ENCODE measurements at regions not wholly inside any gene's neighbourhood (a gene's known extent, or its start where the extent isn't known, plus 50 kb on each side); places are given as distances from the start of the nearest gene placed in this dataset.

DNA sequence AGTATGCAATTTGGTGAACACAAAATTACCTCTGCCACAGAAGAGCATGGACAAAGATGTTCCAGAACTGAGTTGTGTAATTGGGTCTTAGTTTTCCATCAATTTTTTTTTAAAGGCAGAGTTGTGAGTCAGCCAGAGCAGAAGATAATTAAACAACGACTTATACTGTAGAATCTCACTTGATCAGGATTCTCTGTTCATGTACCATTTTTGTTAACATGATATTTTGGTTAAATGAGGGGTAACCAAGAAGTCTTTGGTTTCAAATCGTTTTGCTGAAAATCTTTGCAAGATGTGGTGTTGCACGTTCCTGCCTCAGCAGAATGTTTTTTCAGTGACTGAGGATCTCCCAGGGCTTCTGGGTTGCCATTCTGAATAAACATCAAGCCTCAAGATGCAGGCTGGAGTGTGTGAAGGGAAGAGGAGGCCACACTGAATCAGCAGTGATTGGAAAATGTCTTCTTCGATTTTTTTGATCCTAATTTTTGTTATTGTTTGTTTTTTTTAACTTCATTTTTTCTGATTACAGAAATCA is 232.6 kb upstream of the IRX3 start:
- Histone ChIP-seq H3K4me1 (peaks cover 25% of the 10 kb centered on the region), H3K4me3 (no peak overlapping the region), H3K27me3 (ENCODE audit: low read depth) (no peaks in the 10 kb centered on the region), H3K9me3 (replicated peaks) (peaks cover 15% of the 10 kb centered on the region), H3K27ac (replicated peaks) (no peak overlapping the region), H3K36me3 (no peaks in the 10 kb centered on the region)
- intact Hi-C loops (cut with micrococcal nuclease), result no loop called here
- no peak for TF ChIP-seq CTCF (IDR thresholded peaks at IDR 0.05; ENCODE audit: borderline replicate concordance)
- no peak for DNase-seq

DNA sequence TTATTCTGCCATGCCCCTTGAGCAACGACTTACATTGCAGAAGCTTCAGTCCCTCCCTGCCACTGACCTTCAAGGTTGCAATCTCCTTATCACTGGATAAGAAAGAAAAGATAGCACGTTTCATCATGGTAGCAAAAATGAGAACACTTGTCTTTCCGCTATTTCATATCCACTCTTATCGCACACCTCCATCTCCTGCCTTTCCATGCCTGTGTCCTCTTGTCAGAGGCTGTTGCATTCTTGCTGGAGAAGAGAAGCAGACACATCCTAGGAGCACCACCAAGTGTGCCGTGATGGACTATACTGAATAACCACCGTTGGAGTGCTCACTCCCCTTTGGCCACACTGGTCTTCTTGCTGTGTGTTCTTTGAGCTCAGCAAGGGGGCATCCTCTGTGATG is 230.6 kb upstream of the IRX3 start:
- no peak for TF ChIP-seq CTCF (IDR thresholded peaks at IDR 0.05; ENCODE audit: borderline replicate concordance)
- no peak overlapping the region for H3K4me3 ChIP-seq
- H3K27me3 ChIP-seq (ENCODE audit: low read depth), result no peaks in the 10 kb centered on the region
- peaks cover 15% of the 10 kb centered on the region for H3K9me3 ChIP-seq (replicated peaks)
- no peak for DNase-seq
- H3K36me3 ChIP-seq, result no peaks in the 10 kb centered on the region
- H3K27ac ChIP-seq (replicated peaks), result no peak overlapping the region
- peaks cover 14% of the 10 kb centered on the region for H3K4me1 ChIP-seq
- intact Hi-C loops (cut with micrococcal nuclease), result no loop called here

- DNase-seq, result no peak
- Histone ChIP-seq H3K4me3 (no peak overlapping the region), H3K9me3 (replicated peaks) (no peaks in the 10 kb centered on the region), H3K27ac (replicated peaks) (no peak overlapping the region), H3K27me3 (ENCODE audit: low read depth) (no peaks in the 10 kb centered on the region), H3K4me1 (peaks cover 15% of the 10 kb centered on the region), H3K36me3 (no peaks in the 10 kb centered on the region)
- intact Hi-C loops (cut with micrococcal nuclease), result no loop called here
- no peak for TF ChIP-seq CTCF (IDR thresholded peaks at IDR 0.05; ENCODE audit: borderline replicate concordance)
Measured at GRCh38 chr16:54512467-54512995, 225.9 kb upstream of the IRX3 start.

DNA sequence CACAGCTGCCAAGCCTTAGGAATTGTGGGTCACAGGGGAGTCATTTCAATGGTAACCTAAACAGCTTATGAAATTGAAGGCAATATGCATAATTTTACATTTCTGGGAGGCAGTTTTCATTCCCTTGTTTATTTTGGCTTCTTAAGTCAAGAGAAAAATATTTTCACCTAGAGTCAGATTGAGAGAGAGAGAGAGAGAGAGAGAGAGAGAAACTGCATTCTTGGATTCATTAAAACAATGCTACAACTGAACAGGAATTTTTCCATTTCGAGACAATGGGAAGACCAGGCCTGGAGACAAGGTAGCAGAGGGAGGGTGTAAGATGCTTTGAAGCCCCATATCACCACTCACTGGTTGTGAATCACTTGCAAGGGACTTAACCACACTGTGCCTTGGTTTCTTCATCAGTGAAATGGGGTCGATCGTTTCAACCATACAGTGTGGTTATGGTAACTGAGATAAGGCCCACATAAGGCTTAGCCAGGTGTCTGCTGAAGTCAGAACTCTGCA is 224.7 kb upstream of the IRX3 start:
- no peaks in the 10 kb centered on the region for H3K9me3 ChIP-seq (replicated peaks)
- H3K4me3 ChIP-seq, result no peak overlapping the region
- no peaks in the 10 kb centered on the region for H3K36me3 ChIP-seq
- no peaks in the 10 kb centered on the region for H3K27me3 ChIP-seq (ENCODE audit: low read depth)
- intact Hi-C loops (cut with micrococcal nuclease), result no loop called here
- TF ChIP-seq CTCF (IDR thresholded peaks at IDR 0.05; ENCODE audit: borderline replicate concordance), result no peak
- peaks cover 25% of the 10 kb centered on the region for H3K4me1 ChIP-seq
- DNase-seq, result no peak
- peak overlapping the region; percentile 67 for H3K27ac ChIP-seq (replicated peaks)

DNA sequence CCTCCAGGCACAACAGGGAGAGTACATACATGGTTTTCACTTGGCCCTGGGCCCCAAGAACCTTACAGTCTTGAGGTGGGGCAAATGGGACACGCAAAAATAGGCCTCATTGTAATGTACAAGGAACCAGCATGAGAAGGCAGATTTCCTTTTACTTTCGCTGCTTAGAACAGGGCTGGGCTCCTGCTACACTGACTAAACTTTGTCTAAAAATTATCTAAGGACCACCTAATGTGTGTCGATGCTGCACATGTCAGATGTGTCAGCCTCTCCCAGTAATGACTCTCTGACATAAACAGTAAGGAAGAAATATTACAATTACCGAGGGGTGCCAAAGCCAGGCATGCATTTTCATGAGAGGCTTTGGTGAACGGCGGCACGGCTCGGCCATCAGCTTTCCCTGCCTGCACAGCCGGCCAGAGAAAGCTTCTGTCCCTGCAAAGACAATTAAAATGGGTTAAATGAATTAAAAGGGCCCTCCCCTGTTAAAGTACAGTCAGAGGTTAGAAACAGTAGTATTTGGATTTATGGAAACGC is 224.2 kb upstream of the IRX3 start:
- peak overlapping the region; percentile 7 for H3K4me3 ChIP-seq
- H3K27me3 ChIP-seq (ENCODE audit: low read depth), result no peaks in the 10 kb centered on the region
- no peaks in the 10 kb centered on the region for H3K9me3 ChIP-seq (replicated peaks)
- H3K4me1 ChIP-seq, result peaks cover 30% of the 10 kb centered on the region
- H3K27ac ChIP-seq (replicated peaks), result peak overlapping the region; percentile 67
- TF ChIP-seq CTCF (IDR thresholded peaks at IDR 0.05; ENCODE audit: borderline replicate concordance), result no peak
- no peak for DNase-seq
- no peaks in the 10 kb centered on the region for H3K36me3 ChIP-seq
- intact Hi-C loops (cut with micrococcal nuclease), result no loop called here
